Chondrocyte (in vitro differentiated cells): ENCODE measurements at regions not wholly inside any gene's neighbourhood (a gene's known extent, or its start where the extent isn't known, plus 50 kb on each side); places are given as distances from the start of the nearest gene placed in this dataset.

ENCODE experiments used
- DNase-seq: peaks from one replicate; pipeline ENCODE4 v3.0.0; 2021; ENCODE audit warnings: mixed read lengths, low spot score
- H3K27ac Mint-ChIP-seq: one replicate; pipeline ENCODE4 v1.8.0; 2021; ENCODE audit warnings: mild to moderate bottlenecking, moderate library complexity, mixed read lengths; ENCODE audit not compliant: unreplicated experiment
- H3K27me3 Mint-ChIP-seq: 2 replicates; pipeline ENCODE4 v1.8.0; 2021; ENCODE audit warnings: low read depth, mixed read lengths
- H3K36me3 Mint-ChIP-seq: 2 replicates; pipeline ENCODE4 v1.8.0; 2021; ENCODE audit warnings: low read depth, mixed read lengths
- H3K4me1 Mint-ChIP-seq: 2 replicates; pipeline ENCODE4 v1.8.0; 2021; ENCODE audit warnings: low read depth, mild to moderate bottlenecking, mixed read lengths
- H3K4me3 Mint-ChIP-seq: one replicate; pipeline ENCODE4 v1.8.0; 2021; ENCODE audit warnings: mild to moderate bottlenecking, moderate library complexity, mixed read lengths; ENCODE audit not compliant: unreplicated experiment
- H3K9me3 Mint-ChIP-seq: 2 replicates; pipeline ENCODE4 v1.8.0; 2021; ENCODE audit warnings: low read depth, mixed read lengths
- CTCF ChIP-seq: fragments of 200-600 bp; sonication (generic); IDR thresholded peaks from 2 replicates; pipeline ENCODE4 v1.5.0; 2021; ENCODE audit warnings: antibody characterized with exemption, mild to moderate bottlenecking, moderate library complexity

- Mint-ChIP-seq H3K9me3 (peaks cover 20% of the 10 kb centered on the region), H3K27ac (no peak overlapping the region), H3K4me1 (no peaks in the 10 kb centered on the region), H3K27me3 (no peaks in the 10 kb centered on the region), H3K4me3 (no peak overlapping the region), H3K36me3 (no peaks in the 10 kb centered on the region)
- TF ChIP-seq CTCF = no peak
- no peak for DNase-seq
Observed at GRCh38 chr10:131575877-131576276, 264.4 kb upstream of the TCERG1L start.

- TF ChIP-seq CTCF = no peak
- Mint-ChIP-seq H3K4me3 (no peak overlapping the region), H3K36me3 (no peaks in the 10 kb centered on the region), H3K9me3 (peaks cover 13% of the 10 kb centered on the region), H3K27ac (no peak overlapping the region), H3K4me1 (no peaks in the 10 kb centered on the region), H3K27me3 (no peaks in the 10 kb centered on the region)
- DNase-seq = no peak
Observed at GRCh38 chr10:131576341-131577177, 265.0 kb upstream of the TCERG1L start.

GRCh38 chr10:131577178-131577555 lies 265.6 kb upstream of the TCERG1L start:
- Mint-ChIP-seq H3K27ac (no peak overlapping the region), H3K27me3 (no peaks in the 10 kb centered on the region), H3K36me3 (no peaks in the 10 kb centered on the region), H3K9me3 (peaks cover 13% of the 10 kb centered on the region), H3K4me3 (no peak overlapping the region), H3K4me1 (no peaks in the 10 kb centered on the region)
- no peak for DNase-seq
- no peak for TF ChIP-seq CTCF

- H3K4me1 Mint-ChIP-seq = no peaks in the 10 kb centered on the region
- no peak overlapping the region for H3K4me3 Mint-ChIP-seq
- no peaks in the 10 kb centered on the region for H3K27me3 Mint-ChIP-seq
- H3K27ac Mint-ChIP-seq = no peak overlapping the region
- no peak for TF ChIP-seq CTCF
- no peak for DNase-seq
- peaks cover 13% of the 10 kb centered on the region for H3K9me3 Mint-ChIP-seq
- no peaks in the 10 kb centered on the region for H3K36me3 Mint-ChIP-seq
Observed at GRCh38 chr10:131577786-131578471, 266.4 kb upstream of the TCERG1L start.

- peaks cover 13% of the 10 kb centered on the region for H3K9me3 Mint-ChIP-seq
- H3K36me3 Mint-ChIP-seq = no peaks in the 10 kb centered on the region
- no peaks in the 10 kb centered on the region for H3K4me1 Mint-ChIP-seq
- H3K4me3 Mint-ChIP-seq = no peak overlapping the region
- no peak for DNase-seq
- TF ChIP-seq CTCF = no peak
- no peaks in the 10 kb centered on the region for H3K27me3 Mint-ChIP-seq
- no peak overlapping the region for H3K27ac Mint-ChIP-seq
Observed at GRCh38 chr10:131578472-131578970, 267.0 kb upstream of the TCERG1L start.
